Bone marrow (tissue), 2 donors: ENCODE measurements at regions not wholly inside any gene's neighbourhood (a gene's known extent, or its start where the extent isn't known, plus 50 kb on each side); places are given as distances from the start of the nearest gene placed in this dataset.

Experiments used
- DNase-seq, 2 donors: peaks; one replicate each; lab custom pipeline; 2025; lab: John Stamatoyannopoulos, UW

GRCh38 chr21:17454315-17455027 is 58.4 kb upstream of the CXADR start:
- DNase-seq: no peak

- no peak for DNase-seq
Observed at GRCh38 chr21:17455028-17455353, 57.9 kb upstream of the CXADR start.

GRCh38 chr21:17455451-17455850 is 57.4 kb upstream of the CXADR start:
- no peak for DNase-seq

GRCh38 chr21:17458279-17458678 is 54.6 kb upstream of the CXADR start:
- DNase-seq: no peak

GRCh38 chr21:17460094-17460493 is 52.7 kb upstream of the CXADR start:
- DNase-seq: no peak

GRCh38 chr21:17461014-17461413 is 51.8 kb upstream of the CXADR start:
- DNase-seq: no peak

- no peak for DNase-seq
Observed at GRCh38 chr21:17461582-17461981, 51.3 kb upstream of the CXADR start.

GRCh38 chr21:17462276-17462981 is 50.4 kb upstream of the CXADR start:
- DNase-seq: no peak
